H1 (cell line): ENCODE measurements at regions not wholly inside any gene's neighbourhood (a gene's known extent, or its start where the extent isn't known, plus 50 kb on each side); places are given as distances from the start of the nearest gene placed in this dataset.

ENCODE experiments used
- CTCF ChIA-PET: fragments of 300-600 bp; sonication (Branson Sonifier 250); formaldehyde crosslinking; loops from one replicate; lab custom pipeline; 2021; ENCODE audit not compliant: partially characterized antibody; lab: Charles Lee
- POLR2A ChIA-PET: fragments of 300-600 bp; sonication (Branson Sonifier 250); formaldehyde crosslinking; loops from one replicate; lab custom pipeline; 2021; ENCODE audit warnings: inconsistent platforms; ENCODE audit not compliant: partially characterized antibody; lab: Charles Lee
- DNase-seq, 2 experiments: peaks; one replicate each; pipeline versions ENCODE4 v3.0.0 to v3.0.0-alpha.2; 2010 to 2022; ENCODE audit warnings: low spot score in 2 of 2, low read depth in 1 of 2, mixed read lengths in 1 of 2
- FAIRE-seq: peaks from 2 replicates; lab custom pipeline; 2011; peaks lifted over from hg19 to GRCh38; lab: Jason Lieb, UNC
- H2AFZ ChIP-seq: 2 replicates; pipeline ENCODE4 v1.8.1; 2012; ENCODE audit warnings: low read length, inconsistent platforms
- H2AK5ac ChIP-seq: 2 replicates; pipeline ENCODE4 v1.6.1; 2013; ENCODE audit warnings: low read depth, low read length
- H2BK120ac ChIP-seq: replicated peaks from 2 replicates; pipeline ENCODE3; 2013; ENCODE audit warnings: low read depth, low read length, inconsistent platforms
- H2BK12ac ChIP-seq: 2 replicates; pipeline ENCODE4 v1.6.1; 2013; ENCODE audit warnings: low read depth, low read length
- H2BK15ac ChIP-seq: 2 replicates; pipeline ENCODE4 v1.6.1; 2013; ENCODE audit warnings: low read length
- H2BK20ac ChIP-seq: 2 replicates; pipeline ENCODE4 v1.6.1; 2013; ENCODE audit warnings: low read length
- H2BK5ac ChIP-seq: 2 replicates; pipeline ENCODE4 v1.6.1; 2013; ENCODE audit warnings: low read depth, low read length
- H3K14ac ChIP-seq: 2 replicates; pipeline ENCODE4 v1.6.1; 2013; ENCODE audit warnings: inconsistent platforms; ENCODE audit not compliant: insufficient read length
- H3K18ac ChIP-seq: 2 replicates; pipeline ENCODE4 v1.6.1; 2013; ENCODE audit warnings: low read length; ENCODE audit errors: extremely low read depth
- H3K23ac ChIP-seq: 2 replicates; pipeline ENCODE4 v1.6.1; 2013; ENCODE audit warnings: inconsistent platforms; ENCODE audit not compliant: insufficient read length
- H3K23me2 ChIP-seq: 2 replicates; pipeline ENCODE4 v1.6.1; 2013; ENCODE audit warnings: low read depth, low read length
- H3K27ac ChIP-seq: 2 replicates; pipeline ENCODE4 v1.6.1; 2011; ENCODE audit warnings: low read depth, low read length, inconsistent platforms
- H3K27me3 ChIP-seq, 4 experiments: replicated peaks in 1 of 4; 1 replicate in 1 of 4; 2 replicates in 3 of 4; pipeline versions ENCODE4 v1.6.1 to v1.8.1; 2011 to 2013; ENCODE audit warnings: low read length in 3 of 4, mild to moderate bottlenecking in 3 of 4, inconsistent platforms in 2 of 4, mixed read lengths in 2 of 4, moderate library complexity in 1 of 4; ENCODE audit not compliant: control insufficient read depth in 3 of 4, insufficient read depth in 3 of 4; ENCODE audit errors: extremely low read depth in 1 of 4
- H3K36me3 ChIP-seq, 4 experiments: 2 replicates each; pipeline versions ENCODE4 v1.6.1 to v1.8.1; 2011 to 2013; ENCODE audit warnings: mild to moderate bottlenecking in 4 of 4, low read length in 3 of 4, moderate library complexity in 2 of 4, control low read depth in 1 of 4, inconsistent platforms in 1 of 4; ENCODE audit not compliant: insufficient read depth in 4 of 4, control insufficient read depth in 2 of 4
- H3K4ac ChIP-seq: replicated peaks from 2 replicates; pipeline ENCODE3; 2013; ENCODE audit warnings: low read length, low read depth, mixed read lengths, inconsistent platforms; ENCODE audit not compliant: insufficient read length
- H3K4me1 ChIP-seq, 4 experiments: replicated peaks in 1 of 4; 1 replicate in 1 of 4; 2 replicates in 3 of 4; pipeline versions ENCODE4 v1.6.1 to v1.8.1; 2011 to 2013; ENCODE audit warnings: low read length in 3 of 4, inconsistent platforms in 2 of 4, mixed read lengths in 1 of 4; ENCODE audit not compliant: insufficient read depth in 4 of 4, control insufficient read depth in 3 of 4
- H3K4me2 ChIP-seq, 2 experiments: 2 replicates each; pipeline versions ENCODE4 v1.6.1 to v1.8.1; 2011 to 2013; ENCODE audit warnings: low read depth in 2 of 2, low read length in 2 of 2, control low read depth in 1 of 2, inconsistent platforms in 1 of 2, mild to moderate bottlenecking in 1 of 2; ENCODE audit not compliant: insufficient read depth in 1 of 2
- H3K4me3 ChIP-seq, 4 experiments: fragments of 200-600, 300-600 bp in 1 of 4; sonication (generic), shearing (Covaris generic), sonication (Bioruptor Twin) in 1 of 4; 2 replicates each; pipeline versions ENCODE4 v1.5.1 to v1.8.1; 2011 to 2016; ENCODE audit warnings: low read length in 4 of 4, low read depth in 3 of 4, control low read depth in 2 of 4, inconsistent platforms in 2 of 4, mild to moderate bottlenecking in 2 of 4, mixed read lengths in 1 of 4, moderate library complexity in 1 of 4; ENCODE audit not compliant: insufficient read depth in 2 of 4; ENCODE audit errors: extremely low read depth in 1 of 4
- H3K56ac ChIP-seq: replicated peaks from 2 replicates; pipeline ENCODE3; 2013; ENCODE audit warnings: low read depth, mild to moderate bottlenecking, mixed read lengths, low read length, inconsistent platforms; ENCODE audit not compliant: insufficient read length
- H3K79me1 ChIP-seq: 2 replicates; pipeline ENCODE4 v1.6.1; 2013; ENCODE audit warnings: low read depth, low read length, control low read depth
- H3K79me2 ChIP-seq, 2 experiments: 2 replicates each; pipeline versions ENCODE4 v1.6.1 to v1.8.1; 2012 to 2013; ENCODE audit warnings: low read length in 2 of 2, mild to moderate bottlenecking in 2 of 2, inconsistent platforms in 1 of 2; ENCODE audit not compliant: insufficient read depth in 2 of 2, control insufficient read depth in 1 of 2
- H3K9ac ChIP-seq, 4 experiments: replicated peaks in 1 of 4; 1 replicate in 1 of 4; 2 replicates in 3 of 4; pipeline versions ENCODE4 v1.6.1 to v1.8.1; 2011 to 2013; ENCODE audit warnings: low read depth in 3 of 4, low read length in 3 of 4, control low read depth in 2 of 4, mild to moderate bottlenecking in 2 of 4, moderate library complexity in 2 of 4, inconsistent platforms in 1 of 4; ENCODE audit errors: extremely low read depth in 1 of 4
- H3K9me3 ChIP-seq, 2 experiments: 2 replicates each; pipeline versions ENCODE4 v1.6.1 to v1.8.1; 2012 to 2013; ENCODE audit warnings: mild to moderate bottlenecking in 2 of 2, moderate library complexity in 2 of 2, control low read depth in 1 of 2, inconsistent platforms in 1 of 2, low read depth in 1 of 2, low read length in 1 of 2, mixed read lengths in 1 of 2; ENCODE audit not compliant: insufficient read depth in 2 of 2
- H4K20me1 ChIP-seq, 2 experiments: replicated peaks in 1 of 2; 2 replicates each; pipeline versions ENCODE3 to v1.8.1; 2011 to 2013; ENCODE audit warnings: inconsistent platforms in 2 of 2, low read length in 2 of 2, mild to moderate bottlenecking in 1 of 2; ENCODE audit not compliant: insufficient read depth in 2 of 2, control insufficient read depth in 1 of 2
- H4K5ac ChIP-seq: 2 replicates; pipeline ENCODE4 v1.6.1; 2013; ENCODE audit warnings: low read length, low read depth, mixed read lengths, inconsistent platforms; ENCODE audit not compliant: insufficient read length
- H4K8ac ChIP-seq: 2 replicates; pipeline ENCODE4 v1.8.0; 2013; ENCODE audit warnings: mild to moderate bottlenecking, moderate library complexity, low read length, inconsistent platforms; ENCODE audit not compliant: insufficient read depth; ENCODE audit errors: extremely low read depth
- H4K91ac ChIP-seq: replicated peaks from 2 replicates; pipeline ENCODE3; 2013; ENCODE audit warnings: low read length, mixed read lengths, inconsistent platforms; ENCODE audit not compliant: insufficient read length
- BCL11A ChIP-seq, 2 experiments: IDR thresholded peaks; one replicate each; pipeline ENCODE4 v1.6.1; 2011; ENCODE audit warnings: low read depth in 2 of 2, low read length in 2 of 2, mild to moderate bottlenecking in 2 of 2
- CEBPB ChIP-seq: IDR thresholded peaks from 2 replicates; pipeline ENCODE4 v1.6.1; 2012; ENCODE audit warnings: low read depth, low read length
- FOSL1 ChIP-seq: IDR thresholded peaks from 2 replicates; pipeline ENCODE4 v1.6.1; 2011; ENCODE audit warnings: mild to moderate bottlenecking, low read depth, low read length, moderate library complexity; ENCODE audit not compliant: insufficient read depth
- POLR2A ChIP-seq, 2 experiments: IDR thresholded peaks; 1 replicate in 1 of 2; 2 replicates in 1 of 2; pipeline ENCODE4 v1.6.1; 2011; ENCODE audit warnings: low read depth in 2 of 2, low read length in 2 of 2, mild to moderate bottlenecking in 2 of 2; ENCODE audit errors: control extremely low read depth in 1 of 2
- RNF2 ChIP-seq: fragments of 200-900, 300-1000 bp; sonication (generic); IDR thresholded peaks from 2 replicates; pipeline ENCODE4 v1.7.1; 2016; ENCODE audit warnings: borderline replicate concordance, low read depth, mild to moderate bottlenecking, antibody characterized with exemption, low read length; ENCODE audit not compliant: poor library complexity, severe bottlenecking; ENCODE audit errors: missing control alignments
- TEAD4 ChIP-seq: IDR thresholded peaks from 2 replicates; pipeline ENCODE4 v1.6.1; 2012; ENCODE audit warnings: low read depth, low read length, inconsistent platforms, mixed read lengths
- WGBS, 2 experiments: shearing (Covaris generic) in 1 of 2; methylation state at CpG; one replicate each; pipeline versions ENCODE4 v1.1.6 to v1.1.7; 2013 to 2015; ENCODE audit warnings: low lambda C conversion rate in 2 of 2, mixed read lengths in 2 of 2, inconsistent platforms in 1 of 2, low coverage in 1 of 2, missing lambda C conversion rate in 1 of 2; ENCODE audit not compliant: insufficient replicate concordance in 2 of 2, insufficient coverage in 1 of 2, insufficient read length in 1 of 2; ENCODE audit errors: extremely low coverage in 1 of 2, missing lambda C conversion rate in 1 of 2; 5-methylcytosine and 5-hydroxymethylcytosine counted together
- TF ChIP-seq, protein P1 (sequence below), 3 experiments: IDR thresholded peaks; 1 replicate in 2 of 3; 2 replicates in 1 of 3; pipeline versions ENCODE4 v1.5.1 to v1.6.1; 2011; ENCODE audit warnings: low read length in 3 of 3, mild to moderate bottlenecking in 3 of 3, inconsistent platforms in 2 of 3, low read depth in 1 of 3, moderate library complexity in 1 of 3; ENCODE audit not compliant: insufficient read depth in 1 of 3; ENCODE audit errors: control extremely low read depth in 1 of 3

- Histone ChIP-seq H2BK120ac (no peak overlapping the region), H3K79me1 (no peaks in the 10 kb centered on the region), H2AK5ac (no peak overlapping the region), H3K9me3 (no peaks in the 10 kb centered on the region), H3K4me2 (no peak overlapping the region), H4K5ac (no peak overlapping the region), H2AFZ (0 out of 2 replicates have a peak overlapping the region, but pooled peaks have one; percentile 4), H3K4me1 (peaks cover 0 to 6% (median 0%) of the 10 kb centered on the region in 4 experiments; a peak in 1 of 7 replicates), H4K8ac (no peak overlapping the region), H3K23me2 (no peaks in the 10 kb centered on the region), H3K36me3 (no peaks in the 10 kb centered on the region), H3K56ac (no peak overlapping the region), H3K27me3 (no peaks in the 10 kb centered on the region), H3K4ac (no peak overlapping the region), H4K91ac (peak overlapping the region; percentile 26), H3K4me3 (no peak overlapping the region), H2BK5ac (no peak overlapping the region), H3K9ac (no peak overlapping the region), H2BK20ac (no peak overlapping the region), H2BK15ac (no peak overlapping the region), H3K18ac (no peak overlapping the region), H3K14ac (no peak overlapping the region), H4K20me1 (no peaks in the 10 kb centered on the region), H2BK12ac (no peak overlapping the region; the same call in 1 of the 2 replicates), H3K79me2 (no peaks in the 10 kb centered on the region), H3K23ac (no peak overlapping the region), H3K27ac (no peak overlapping the region)
- ChIA-PET CTCF (interaction anchor here (3.1 kb wide), 1 partner anchor 75 kb away, joined by 11 read pairs; the partner anchor contains the start of gene TRPC4), POLR2A (interaction anchor here (1.6 kb wide), 1 partner anchor 75 kb away, joined by 3 read pairs; the partner anchor contains the start of gene TRPC4)
- WGBS, 2 experiments: 83% methylated on average over 8 of the region's 8 CpGs; no CpG with 5 or more reads in 1 of the 2 experiments
- no peak for DNase-seq
- FAIRE-seq: no peak
- TF ChIP-seq POLR2A (IDR thresholded peaks at IDR 0.05; ENCODE audit: control extremely low read depth in 1 of 2, low read depth in 2 of 2, low read length in 2 of 2) (0 out of 3 replicates have a peak, but pooled peaks of 1 of the 2 experiments have one; percentile 6), CEBPB (peak; percentile 73; the same call in 1 of the 2 replicates), FOSL1 (no peak), RNF2 (no peak), BCL11A (IDR thresholded peaks at IDR 0.05; ENCODE audit: low read depth in 2 of 2, low read length in 2 of 2) (no peak), TEAD4 (no peak)
- TF ChIP-seq, protein P1, sequence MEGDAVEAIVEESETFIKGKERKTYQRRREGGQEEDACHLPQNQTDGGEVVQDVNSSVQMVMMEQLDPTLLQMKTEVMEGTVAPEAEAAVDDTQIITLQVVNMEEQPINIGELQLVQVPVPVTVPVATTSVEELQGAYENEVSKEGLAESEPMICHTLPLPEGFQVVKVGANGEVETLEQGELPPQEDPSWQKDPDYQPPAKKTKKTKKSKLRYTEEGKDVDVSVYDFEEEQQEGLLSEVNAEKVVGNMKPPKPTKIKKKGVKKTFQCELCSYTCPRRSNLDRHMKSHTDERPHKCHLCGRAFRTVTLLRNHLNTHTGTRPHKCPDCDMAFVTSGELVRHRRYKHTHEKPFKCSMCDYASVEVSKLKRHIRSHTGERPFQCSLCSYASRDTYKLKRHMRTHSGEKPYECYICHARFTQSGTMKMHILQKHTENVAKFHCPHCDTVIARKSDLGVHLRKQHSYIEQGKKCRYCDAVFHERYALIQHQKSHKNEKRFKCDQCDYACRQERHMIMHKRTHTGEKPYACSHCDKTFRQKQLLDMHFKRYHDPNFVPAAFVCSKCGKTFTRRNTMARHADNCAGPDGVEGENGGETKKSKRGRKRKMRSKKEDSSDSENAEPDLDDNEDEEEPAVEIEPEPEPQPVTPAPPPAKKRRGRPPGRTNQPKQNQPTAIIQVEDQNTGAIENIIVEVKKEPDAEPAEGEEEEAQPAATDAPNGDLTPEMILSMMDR (IDR thresholded peaks at IDR 0.05; ENCODE audit: control extremely low read depth in 1 of 3, insufficient read depth in 1 of 3, low read depth in 1 of 3, low read length in 3 of 3): no peak
Measured at GRCh38 chr13:37944869-37945442, 75.4 kb upstream of the TRPC4 start.
